HG03439 (cell line): ENCODE measurements at regions not wholly inside any gene's neighbourhood (a gene's known extent, or its start where the extent isn't known, plus 50 kb on each side); places are given as distances from the start of the nearest gene placed in this dataset.

Experiments
- ATAC-seq: cut with Tn5 transposase; IDR thresholded peaks from one replicate; pipeline ENCODE4 v1.9.1; 2021; ENCODE audit warnings: mild to moderate bottlenecking, moderate library complexity; ENCODE audit not compliant: unreplicated experiment

DNA sequence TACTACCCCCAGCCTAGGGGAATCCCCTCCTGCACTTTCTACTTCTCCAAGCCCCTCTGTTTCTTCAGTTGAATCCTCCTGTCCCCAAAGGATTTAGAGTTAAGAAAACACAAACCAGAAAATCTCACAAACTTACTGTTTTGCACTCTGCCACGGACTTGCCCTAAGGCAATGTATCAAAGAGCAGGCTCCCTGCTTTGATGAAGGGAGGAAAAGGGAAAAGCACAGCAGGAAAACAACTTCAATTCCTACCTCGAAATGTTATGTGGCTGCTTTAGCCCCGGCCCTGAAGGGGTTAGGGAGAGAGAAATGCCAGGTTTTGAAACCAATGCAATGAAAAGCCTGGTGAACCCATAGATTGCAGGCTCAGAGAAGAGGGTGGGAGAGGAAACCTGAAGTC lies 254.7 kb downstream of the MAN2A1 start:
- ATAC-seq: no peak

DNA sequence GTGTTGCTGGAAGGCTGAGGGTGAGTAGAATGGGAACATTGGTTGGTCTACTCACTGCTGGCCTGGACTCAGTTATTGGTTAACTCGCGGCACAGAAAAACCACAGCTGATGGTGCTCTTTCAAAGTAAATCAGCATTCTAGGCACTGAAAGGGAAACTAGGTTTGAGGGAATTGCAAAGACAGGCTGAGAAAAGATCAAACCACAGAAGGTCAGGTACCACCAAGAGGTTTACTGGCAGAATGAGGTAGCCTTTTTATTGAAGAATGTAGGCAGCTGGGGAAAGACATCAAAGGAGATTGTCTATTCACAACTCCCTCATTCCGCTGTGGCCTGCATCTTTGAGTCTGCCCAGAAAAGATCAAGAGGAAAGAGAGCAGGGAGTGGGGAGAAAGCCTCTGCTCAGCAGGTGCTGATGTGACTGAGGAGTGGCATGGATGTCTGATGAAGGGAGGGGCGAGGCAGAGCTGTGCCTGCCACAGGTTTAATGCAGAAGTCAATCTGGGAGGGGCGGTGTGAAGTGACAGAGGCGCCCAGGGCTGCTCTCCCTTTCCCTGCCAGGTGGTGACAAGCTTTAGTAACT lies 255.5 kb downstream of the MAN2A1 start:
- ATAC-seq: no peak

DNA sequence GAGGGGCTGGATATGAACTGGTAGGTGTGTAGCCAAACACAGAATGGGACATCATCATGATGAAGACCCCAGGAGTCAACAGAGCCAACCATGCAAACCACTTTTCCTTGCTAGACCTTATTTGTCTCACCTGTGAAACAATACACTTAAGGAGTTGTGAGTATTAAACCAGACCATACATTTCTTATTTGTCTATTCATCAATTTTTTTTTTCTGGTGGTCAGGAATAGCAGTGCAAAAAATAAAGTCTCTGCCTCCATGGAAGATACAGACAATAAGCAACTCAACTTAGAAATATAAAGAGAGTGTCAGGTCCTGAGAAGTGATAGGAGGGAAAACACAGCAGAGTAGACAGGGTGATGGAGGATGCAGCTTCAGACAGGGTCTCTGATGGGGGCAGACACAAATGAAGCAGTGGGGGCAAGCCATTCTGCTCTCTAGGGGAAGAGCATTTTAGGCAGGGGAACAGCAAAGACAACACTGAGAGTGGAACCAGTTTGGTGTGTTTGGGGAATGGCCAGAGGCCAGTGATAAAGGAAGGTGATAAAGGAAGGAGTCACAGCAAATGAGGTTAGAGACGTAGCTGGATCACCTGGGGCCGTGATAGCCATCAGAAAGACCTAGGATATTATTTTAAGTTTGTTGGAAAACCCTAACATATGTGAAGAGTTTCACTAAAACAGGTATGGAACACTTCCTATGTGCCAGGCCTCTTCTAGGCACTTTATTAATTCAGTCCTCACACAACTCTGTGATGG lies 256.2 kb downstream of the MAN2A1 start:
- no peak for ATAC-seq

DNA sequence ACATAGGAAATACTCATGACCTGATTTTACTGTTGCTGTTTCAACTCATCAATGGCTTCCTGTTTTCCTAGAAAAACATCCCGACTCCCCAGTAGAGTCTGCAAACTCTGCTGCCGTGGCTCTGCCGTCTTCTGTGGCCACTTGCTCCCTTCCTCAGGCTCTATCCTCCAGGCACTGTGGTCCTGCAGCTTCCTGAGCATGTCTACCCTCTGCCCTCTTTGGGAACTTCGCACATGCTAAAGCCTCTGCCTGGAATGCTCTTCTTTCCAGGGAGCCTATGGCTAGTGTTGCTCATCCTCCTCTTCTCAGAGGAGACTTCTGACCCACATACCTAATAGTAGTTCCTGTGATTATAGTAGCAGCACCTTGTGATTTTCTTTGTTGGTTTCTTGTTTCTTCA lies 256.9 kb downstream of the MAN2A1 start:
- no peak for ATAC-seq

DNA sequence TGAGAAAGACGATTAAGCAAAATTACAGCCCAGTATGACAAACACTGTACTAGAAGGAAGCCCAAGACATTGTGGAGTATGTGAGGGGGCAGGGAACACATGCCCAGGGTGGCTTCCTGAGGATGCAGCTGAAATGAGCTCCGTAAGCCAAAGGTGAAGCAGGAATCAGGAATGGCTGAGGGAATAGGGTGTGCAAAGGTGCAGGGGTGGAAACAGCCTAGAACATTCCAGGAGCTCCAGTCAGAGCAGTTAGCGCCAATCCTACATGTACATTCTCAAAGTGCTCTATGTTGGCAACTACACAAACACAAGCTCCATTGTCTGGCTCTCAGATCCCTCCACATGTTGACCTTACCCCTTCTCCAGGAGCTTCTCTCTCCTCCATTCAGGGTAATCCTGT lies 257.9 kb downstream of the MAN2A1 start:
- no peak for ATAC-seq

DNA sequence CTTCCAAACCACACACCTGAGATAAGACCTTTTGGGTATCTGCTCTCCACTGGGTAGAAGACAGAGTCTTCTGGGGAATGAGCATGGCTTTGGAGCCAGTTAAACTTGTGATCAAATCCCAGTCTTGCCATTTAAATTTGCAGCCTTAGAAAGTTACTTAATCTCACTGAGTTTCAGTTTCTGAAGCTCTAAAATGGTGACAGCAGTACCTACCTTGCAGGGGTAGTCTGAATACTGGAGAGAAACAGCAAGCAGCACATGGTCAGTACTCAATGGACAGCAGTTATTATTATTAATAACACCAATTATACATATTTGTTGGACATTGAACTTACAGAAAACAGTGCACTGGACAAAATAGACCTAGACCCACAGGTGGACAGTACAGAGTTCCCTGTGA lies 260.9 kb downstream of the MAN2A1 start:
- ATAC-seq: no peak

DNA sequence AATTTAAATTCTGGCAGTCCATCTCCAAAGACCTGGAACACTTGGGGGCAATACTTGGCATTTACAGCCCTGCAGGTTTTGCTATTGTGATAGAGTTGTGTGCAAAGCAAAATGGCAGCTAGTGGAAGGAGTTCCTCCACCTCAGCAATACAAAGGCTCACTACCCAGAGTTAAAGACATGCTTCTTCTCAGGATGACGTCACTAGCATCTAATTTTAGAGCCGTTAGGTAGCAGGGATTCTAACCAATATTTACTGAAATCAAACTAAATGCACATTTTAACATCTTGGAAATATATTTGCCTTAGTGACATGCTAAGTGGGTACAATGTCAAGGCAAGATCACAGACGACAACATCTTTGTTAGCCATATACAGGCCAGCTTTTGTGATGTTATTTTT lies 261.6 kb downstream of the MAN2A1 start:
- ATAC-seq: no peak

DNA sequence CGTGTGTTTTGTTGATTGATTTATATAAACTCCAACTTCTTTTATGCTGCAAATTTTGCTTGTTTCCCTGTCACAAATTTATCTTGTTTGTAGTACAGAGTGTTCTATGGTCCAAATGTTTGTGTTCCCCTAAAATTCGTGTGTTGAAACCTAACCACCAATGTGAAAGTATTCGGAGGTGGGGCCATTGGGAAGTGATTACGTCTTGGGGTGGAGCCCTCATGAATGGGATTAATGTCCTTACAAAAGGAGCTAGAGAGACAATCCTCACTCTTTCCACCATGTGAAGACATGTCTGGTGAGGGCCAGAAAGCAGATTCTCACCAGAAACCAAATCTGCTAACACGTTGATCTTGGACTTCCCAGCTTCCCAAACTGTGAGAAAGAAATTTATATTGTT lies 262.0 kb downstream of the MAN2A1 start:
- ATAC-seq: no peak

DNA sequence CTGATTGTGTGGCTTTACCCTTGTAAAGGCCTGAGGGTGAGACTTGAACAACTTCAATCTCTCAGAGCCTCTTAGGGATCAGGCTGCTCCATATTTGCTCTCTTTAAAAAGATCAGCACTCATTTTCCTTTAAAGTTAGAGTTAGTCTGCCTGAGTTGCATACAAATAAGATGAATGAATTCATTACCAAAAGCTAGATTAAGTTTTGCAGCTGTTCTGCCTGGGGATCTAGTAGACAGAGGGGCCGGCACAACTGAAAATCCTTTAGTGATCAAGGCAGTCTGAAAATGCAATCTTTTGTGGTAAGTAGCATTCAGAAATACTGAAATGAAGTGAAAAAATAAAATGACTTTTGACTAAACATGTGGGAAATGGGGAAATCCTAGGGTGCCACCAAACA lies 264.0 kb downstream of the MAN2A1 start:
- ATAC-seq: no peak

DNA sequence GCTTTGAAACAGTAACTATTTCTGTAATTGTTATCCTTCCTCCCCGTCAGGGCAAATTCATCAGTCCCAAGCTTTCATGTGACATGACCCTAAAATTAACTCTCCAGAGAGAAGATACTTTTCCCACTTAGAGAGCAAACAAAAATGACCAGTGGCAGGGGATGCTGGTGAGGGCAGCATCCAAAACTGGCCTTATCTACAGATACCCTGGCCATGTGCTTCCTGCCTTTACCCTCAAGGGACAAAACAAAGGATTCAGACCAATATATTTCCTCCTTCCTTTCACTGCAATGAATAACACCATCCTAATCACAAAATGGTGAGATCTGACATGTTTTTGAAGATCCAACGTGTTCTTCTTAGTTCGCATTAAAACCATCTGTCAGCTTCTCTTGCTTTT lies 267.2 kb downstream of the MAN2A1 start:
- no peak for ATAC-seq

DNA sequence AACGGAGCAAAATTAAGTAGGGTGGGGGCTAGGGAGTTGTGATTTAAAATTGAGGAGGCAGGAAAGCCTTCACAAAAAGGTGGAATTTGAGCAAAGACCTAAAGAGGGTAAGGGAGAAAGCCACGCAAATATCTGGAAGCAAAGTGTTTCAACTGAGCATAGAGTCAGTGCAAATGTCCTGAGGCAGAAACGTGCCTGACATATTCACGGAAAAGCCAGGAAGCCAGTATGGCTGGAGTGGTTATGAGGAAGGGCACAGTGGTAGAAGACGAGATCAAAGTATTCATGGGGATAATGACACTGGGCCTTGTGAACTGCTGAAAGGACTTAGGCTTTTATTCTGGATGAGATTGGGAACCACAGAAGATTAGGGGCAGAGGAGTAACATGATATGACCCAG lies 268.4 kb downstream of the MAN2A1 start:
- ATAC-seq: no peak

DNA sequence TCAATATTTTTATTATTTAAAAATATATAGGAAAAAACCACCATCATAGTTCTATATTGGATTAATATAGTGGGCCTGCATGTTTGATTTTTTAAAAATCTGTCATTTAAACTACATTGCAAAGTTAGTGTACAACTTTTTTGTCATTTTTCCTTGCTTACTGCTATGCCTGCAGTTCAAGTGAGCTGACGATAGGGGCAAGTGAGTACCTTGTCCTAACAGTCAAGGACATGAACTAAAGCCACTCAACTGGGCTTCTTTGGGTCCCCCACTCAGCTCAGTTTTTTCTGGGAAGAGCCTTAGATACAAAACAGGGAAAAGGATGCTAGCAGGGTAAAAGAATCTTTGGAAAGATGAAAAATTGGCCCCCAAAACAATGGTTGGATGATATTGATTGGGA lies 269.9 kb downstream of the MAN2A1 start:
- no peak for ATAC-seq

DNA sequence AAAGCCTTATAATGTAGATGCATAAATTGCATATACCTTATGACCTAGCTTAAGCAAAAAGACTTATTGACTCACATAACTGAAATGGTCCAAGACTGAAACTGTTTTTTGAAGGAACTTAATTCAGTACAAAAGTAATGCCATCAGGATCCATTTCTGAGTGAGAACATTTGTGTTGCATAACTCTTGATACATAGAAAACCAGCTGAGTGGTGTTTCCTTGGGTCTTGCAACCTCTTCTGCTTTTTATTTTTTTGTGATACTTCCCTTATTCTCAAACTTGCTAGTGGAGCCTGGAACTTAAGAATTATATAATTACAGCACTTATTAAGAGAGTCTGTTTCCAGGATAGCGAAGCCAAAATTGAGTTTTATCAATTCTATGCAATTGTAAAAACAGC lies 272.0 kb downstream of the MAN2A1 start:
- no peak for ATAC-seq

DNA sequence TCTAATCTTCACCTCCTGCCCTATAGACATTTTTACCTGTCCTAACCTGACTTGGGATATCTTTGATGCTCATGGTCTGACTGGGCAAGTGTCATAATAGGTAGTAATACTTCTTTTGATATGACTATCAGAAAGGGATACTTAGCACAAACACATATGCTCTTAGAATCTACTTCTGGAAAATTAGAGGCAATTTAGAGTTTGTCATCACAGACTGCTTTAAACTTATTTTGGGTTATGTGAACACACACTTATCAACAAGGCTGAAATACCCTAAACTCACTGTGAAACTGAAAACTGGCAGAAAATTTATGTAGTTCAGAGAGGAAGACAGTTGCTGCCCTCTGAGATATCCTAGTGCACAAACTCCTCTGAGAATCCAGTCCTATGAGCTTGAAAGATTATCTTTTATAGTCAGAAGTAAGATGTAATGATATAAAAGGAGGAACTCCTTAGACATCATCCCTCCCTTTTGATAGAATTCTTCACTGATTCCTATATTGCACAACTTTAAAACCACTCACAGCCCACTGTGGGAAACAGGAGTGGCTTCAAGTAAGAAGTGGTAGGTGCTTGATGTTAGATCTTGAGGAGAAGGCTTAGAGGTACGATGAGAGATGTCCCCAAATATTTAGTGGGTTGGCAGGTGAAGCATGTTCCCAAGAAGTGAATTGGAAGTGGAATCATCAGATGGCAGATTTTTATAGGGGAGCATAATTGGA lies 273.3 kb downstream of the MAN2A1 start:
- ATAC-seq: no peak

DNA sequence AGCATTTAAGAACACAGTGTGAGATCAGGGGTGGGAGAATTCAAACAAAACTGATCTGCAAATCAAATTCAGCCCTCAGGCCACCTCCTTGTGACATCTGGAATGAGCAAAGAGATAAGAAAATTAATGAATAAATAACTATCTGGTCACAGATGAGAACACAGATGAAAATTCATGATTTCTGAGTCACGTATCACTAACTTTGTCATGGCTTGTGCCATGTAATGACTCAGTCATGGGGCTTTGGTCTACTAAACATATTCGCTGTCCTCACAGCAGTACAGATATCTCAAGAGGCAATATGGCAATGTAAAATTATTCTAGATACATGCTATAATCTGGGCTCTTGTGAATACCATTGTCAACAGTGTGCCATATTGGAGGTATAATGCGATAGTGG lies 274.4 kb downstream of the MAN2A1 start:
- no peak for ATAC-seq

DNA sequence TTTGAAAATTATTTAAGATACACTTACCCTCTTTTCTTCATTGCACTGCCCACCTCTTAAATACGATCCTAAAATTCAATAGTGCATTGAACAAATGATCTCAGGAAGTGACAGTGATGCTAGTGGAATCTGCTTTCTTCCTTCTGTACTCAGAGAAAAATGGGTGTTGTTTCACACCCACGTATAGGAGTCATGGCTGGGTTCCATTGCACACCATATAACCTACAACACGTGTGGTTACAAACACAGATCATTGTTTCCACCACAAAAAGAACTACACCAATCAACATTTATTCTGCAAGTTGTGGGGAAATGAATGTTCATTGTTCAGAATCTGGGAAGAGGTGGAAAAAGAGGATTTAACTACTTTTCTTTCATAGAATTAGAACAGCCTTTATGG lies 275.9 kb downstream of the MAN2A1 start:
- ATAC-seq: no peak

DNA sequence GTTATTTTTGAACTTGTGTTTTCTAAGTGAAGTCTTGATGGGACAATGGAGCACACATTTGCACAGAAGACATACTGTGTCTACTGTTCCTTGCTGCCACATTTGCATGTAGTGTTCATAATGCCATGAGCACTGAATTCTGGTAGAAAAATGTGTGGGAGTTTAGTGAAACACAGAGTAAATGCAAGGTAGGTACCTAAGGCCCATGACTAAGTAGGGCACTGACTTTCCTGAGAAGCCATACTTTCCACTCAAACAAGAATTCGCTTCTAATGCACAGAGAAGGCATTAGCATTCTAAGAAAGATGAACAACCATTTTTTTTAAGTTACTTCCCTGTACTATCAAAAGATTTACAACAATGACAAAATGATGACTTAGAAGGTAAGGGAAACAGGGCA lies 282.2 kb downstream of the MAN2A1 start:
- no peak for ATAC-seq

DNA sequence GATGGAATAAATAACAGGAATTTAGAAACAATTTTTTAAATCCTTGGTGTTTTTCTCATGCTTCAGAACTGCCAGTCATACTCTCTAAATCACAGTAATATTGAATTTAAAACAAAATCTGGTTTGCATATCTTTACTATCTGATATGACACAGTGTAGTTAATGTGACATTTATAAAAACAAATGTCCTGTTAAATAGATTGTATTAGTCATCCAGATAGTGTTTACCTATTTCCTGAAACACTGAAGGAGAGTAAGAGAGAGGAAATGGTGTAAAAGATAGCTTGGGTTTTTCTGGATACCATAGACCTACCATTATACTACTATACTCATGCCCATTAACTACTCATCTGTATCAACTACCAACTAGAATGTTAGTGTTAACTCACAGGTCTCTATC lies 292.3 kb downstream of the MAN2A1 start:
- ATAC-seq: no peak

DNA sequence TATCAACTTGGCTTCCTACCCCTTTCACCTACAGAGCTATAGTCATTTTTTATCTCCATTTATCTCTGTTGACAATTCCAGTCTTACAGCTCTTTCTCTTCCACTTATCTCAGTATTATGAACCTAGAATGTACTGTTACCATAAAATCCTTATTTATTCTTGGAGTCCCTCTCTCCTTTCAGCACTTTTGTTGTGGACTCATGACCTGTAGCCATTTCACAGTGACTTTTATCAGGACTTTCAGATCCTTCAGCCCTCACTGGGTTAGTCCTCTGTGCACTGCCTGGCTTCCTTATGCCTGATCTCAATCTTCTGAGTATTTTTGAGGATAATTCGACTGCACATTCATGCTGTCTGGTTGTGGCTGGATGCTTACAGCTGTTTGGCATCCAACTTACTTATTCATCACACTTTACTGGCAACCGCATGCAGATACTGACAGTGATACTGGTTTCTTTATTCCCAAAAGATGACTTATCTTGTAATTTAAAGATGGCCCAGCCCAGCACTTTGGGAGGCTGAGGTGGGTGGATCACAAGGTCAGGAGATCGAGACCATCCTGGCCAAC lies 293.3 kb downstream of the MAN2A1 start:
- ATAC-seq: no peak

DNA sequence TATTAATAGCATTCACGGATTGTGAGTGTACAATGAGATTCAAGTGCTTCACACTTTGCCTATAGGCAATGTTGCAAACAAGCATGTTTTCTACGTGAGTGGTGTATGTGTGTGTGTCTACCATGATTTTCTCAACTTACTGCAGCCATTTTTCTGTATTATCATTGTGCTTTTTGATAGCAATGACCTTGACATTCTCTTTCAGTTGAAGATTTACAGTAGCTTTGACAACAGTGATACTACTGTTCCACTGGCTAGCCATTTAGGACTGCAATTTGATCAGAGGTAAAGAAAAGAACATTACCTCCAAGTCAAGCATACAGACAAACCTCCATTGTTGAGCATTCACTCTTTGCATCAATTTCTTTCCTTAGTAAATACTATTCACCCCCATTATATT lies 297.0 kb downstream of the MAN2A1 start:
- no peak for ATAC-seq

DNA sequence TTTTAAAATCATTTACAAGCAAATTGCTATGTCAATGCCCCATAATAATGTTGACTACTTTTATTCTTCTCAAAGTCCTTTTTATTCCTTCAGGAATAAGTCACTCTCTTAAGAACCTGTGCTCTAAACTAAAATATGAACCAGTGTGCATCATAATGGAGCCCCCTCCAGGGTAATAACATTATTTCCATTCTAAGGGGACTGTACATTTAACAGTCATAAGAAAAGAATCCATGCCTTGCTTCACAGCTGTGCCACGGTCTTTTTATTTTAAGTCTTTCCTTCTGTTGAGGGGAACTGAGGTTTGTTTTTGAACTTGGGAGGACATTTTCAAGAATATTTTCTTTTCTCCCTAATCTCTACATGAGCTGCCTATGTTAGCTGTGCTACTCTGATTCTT lies 297.6 kb downstream of the MAN2A1 start:
- ATAC-seq: no peak

DNA sequence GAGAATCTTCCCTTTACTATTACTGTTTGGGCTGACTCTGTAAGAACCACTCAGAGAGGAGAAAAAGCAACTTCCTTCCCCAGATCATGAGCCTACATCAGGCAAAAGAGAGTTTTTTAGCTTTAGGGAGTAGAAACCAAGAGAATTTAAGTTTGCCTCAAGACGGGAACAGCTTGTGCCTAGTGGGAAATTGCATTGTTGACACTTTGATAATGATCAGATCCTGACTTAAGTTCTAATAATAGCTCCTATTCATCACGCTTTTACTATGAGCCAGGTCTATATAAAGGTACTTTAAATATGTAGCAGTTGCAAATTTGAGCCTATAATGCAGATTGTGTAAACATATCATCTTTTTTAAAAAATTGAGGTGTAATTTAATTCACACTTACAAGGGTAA lies 298.2 kb downstream of the MAN2A1 start:
- ATAC-seq: no peak
